ENCODE measurements at regions not wholly inside any gene's neighbourhood (a gene's known extent, or its start where the extent isn't known, plus 50 kb on each side); places are given as distances from the start of the nearest gene placed in this dataset.

GRCh38 chr21:36555199-36555800, 75.4 kb upstream of the CLDN14 start:
- no peak for DNase-seq (ENCODE audit: low read depth)

DNA sequence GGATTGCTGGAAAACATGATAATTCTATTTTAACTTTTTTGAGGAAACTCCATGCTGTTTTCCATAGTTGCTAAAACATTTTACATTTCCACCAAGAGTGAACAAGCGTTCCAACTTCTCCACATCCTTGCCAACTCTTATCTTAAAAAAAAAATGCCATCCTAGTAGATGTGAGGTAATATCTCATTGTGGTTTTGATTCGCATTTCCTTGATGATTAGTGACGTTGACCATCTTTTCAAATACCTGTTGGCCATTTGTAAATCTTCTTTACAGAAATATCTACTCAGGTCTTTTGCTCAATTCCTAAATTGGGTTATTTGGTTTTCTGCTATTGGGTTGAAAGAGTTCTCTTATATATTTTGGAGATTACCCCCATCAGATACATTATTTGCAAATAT, 77.4 kb upstream of the CLDN14 start:
- no peak for DNase-seq (ENCODE audit: low read depth)

DNA sequence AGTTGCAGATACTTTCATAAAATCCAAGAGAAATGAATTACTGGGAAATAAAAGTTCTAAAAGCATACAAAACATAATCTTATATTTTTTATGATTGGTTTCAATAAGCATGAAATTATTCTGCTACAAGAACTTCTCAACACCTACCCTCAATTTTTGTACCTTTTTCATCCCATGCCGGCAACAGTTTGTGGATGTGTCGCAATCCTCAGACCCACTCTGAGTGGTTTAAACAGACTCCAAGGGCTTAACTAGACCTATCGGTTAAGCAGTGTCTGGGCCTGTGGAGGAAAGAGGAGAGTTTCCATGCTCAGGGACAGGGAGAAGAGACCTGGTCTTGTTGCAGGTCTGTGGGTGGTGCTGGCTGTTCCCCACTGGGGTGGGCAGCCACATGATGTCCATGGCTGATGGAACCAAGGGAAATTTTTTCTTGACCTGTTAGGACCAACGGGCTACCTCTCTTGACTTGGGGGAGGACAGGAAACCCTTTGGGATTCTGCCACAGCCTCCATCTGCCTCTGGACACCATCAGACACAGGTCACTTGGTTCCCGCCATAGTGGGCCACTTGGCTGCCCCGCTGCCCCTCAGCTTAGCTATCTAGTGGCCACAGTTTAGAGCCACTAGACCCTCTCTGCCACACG, 81.1 kb upstream of the CLDN14 start:
- no peak for DNase-seq (ENCODE audit: low read depth)

DNA sequence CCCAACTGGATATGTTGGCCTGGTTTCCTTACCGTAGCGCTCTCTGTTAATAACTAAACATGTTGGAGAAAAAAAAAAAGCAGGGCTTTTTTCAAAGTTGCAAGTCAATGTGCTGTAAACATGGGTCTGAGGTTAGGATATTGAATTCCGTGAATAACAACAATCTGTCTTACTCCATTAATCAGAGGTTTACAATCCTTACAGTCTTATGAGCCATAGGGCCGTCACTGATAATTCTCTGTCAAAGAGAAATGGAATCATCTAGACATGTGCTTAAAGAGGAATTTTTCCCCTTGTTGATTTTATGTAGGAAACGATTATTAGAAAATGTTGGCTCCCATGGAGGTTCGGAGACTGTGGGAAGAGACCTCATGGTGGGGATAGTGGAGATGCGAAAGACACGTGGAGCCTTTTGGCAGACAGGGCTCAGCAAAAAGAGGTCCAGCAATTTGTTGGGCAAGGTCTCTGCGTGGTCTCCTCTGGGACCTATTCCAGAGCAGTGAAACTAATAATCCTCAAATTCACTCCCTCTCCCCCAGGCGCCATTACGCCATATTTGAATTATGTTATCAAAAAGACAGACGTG, 83.5 kb upstream of the CLDN14 start:
- no peak for DNase-seq (ENCODE audit: low read depth)

DNA sequence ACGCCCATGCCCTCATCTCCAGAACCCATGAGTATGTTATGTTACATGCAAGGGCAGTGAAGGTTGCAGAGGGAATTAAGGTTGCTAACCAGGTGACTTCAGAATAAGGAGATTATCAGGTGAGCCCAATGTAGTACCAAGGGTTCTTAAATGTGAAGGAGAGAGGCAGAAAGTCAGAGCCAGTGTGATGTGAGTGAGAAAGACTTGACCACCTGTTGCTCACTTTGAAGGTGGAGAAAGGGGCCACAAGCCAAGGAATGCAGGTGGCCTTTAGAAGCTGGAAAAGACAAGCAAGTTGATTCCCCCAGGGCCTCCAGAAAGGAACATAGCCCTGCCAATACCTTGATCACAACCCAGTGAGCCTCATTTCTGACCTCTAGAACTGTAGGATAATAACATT, 84.7 kb upstream of the CLDN14 start:
- DNase-seq (ENCODE audit: low read depth): no peak

DNA sequence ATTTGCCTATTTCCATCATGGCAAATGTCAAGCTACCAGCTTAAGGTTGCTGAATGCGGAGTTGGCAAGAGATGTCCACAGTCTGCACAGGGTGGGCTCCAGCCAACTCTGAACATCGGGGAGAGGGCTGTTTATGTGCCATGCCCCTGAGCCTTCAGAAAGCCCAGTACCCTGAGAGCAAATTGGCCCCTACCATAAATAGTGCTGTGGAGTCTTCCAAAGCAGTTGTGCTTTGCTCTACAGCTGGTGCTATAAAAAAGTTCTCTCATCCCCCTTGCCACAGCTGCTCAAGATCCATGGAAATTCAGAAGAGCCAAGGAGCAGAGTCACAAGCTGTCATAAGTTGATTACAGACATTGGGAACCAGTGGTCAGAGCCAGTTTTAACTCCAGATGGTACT, 85.6 kb upstream of the CLDN14 start:
- DNase-seq (ENCODE audit: low read depth): no peak

- no peak for DNase-seq (ENCODE audit: low read depth)
Measured at GRCh38 chr21:36566644-36567043, 86.7 kb upstream of the CLDN14 start.

- DNase-seq (ENCODE audit: low read depth): no peak
Measured at GRCh38 chr21:36567216-36567885, 87.4 kb upstream of the CLDN14 start.

- DNase-seq (ENCODE audit: low read depth): no peak
Measured at GRCh38 chr21:36569511-36569910, 89.6 kb upstream of the CLDN14 start.

GRCh38 chr21:36571556-36571955, 91.6 kb upstream of the CLDN14 start:
- DNase-seq (ENCODE audit: low read depth): no peak

DNA sequence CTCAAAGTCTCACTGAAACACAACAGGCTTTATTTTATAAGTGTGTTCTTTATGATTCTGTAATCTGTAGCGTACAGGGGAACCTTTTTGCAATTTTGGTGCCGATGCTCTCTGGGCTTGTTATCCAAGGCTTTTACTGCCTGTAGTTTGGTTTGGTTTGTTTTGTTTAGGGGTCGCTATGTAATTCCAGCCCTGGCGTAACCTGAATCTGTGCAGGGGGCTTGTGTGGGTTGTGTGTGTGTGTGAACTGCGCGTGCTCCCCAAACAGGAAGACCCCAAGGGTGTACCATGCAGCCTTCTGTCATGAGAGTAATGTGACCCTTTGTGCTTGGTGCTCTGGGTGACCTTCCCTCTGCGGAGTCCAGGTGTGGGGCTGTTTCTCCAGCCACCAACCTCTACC, 92.1 kb upstream of the CLDN14 start:
- DNase-seq (ENCODE audit: low read depth): no peak

DNA sequence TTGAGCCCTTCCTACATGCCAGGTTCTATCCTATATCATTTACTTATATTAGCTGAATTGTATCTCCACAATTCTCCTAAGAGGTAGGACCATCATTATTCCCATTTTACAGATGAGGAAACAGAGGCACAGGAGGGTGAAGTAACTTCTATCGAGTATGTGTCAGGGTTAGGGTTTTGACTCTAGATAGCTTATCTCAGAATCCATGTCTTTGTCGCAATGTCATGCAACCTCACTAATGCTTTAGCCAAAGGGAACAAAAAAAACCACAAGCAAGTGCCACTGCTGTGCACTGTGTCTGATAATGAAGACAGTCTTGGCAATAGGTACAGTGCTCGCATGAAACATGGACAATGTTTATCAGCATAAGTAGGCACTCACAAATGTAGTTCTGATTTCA, 95.4 kb upstream of the CLDN14 start:
- DNase-seq (ENCODE audit: low read depth): no peak

- no peak for DNase-seq (ENCODE audit: low read depth)
Measured at GRCh38 chr21:36576441-36576840, 96.5 kb upstream of the CLDN14 start.

- no peak for DNase-seq (ENCODE audit: low read depth)
Measured at GRCh38 chr21:36579898-36580297, 100.0 kb upstream of the CLDN14 start.

- DNase-seq (ENCODE audit: low read depth): no peak
Measured at GRCh38 chr21:36582271-36582670, 102.3 kb upstream of the CLDN14 start.

GRCh38 chr21:36583591-36583990, 103.7 kb upstream of the CLDN14 start:
- no peak for DNase-seq (ENCODE audit: low read depth)

DNA sequence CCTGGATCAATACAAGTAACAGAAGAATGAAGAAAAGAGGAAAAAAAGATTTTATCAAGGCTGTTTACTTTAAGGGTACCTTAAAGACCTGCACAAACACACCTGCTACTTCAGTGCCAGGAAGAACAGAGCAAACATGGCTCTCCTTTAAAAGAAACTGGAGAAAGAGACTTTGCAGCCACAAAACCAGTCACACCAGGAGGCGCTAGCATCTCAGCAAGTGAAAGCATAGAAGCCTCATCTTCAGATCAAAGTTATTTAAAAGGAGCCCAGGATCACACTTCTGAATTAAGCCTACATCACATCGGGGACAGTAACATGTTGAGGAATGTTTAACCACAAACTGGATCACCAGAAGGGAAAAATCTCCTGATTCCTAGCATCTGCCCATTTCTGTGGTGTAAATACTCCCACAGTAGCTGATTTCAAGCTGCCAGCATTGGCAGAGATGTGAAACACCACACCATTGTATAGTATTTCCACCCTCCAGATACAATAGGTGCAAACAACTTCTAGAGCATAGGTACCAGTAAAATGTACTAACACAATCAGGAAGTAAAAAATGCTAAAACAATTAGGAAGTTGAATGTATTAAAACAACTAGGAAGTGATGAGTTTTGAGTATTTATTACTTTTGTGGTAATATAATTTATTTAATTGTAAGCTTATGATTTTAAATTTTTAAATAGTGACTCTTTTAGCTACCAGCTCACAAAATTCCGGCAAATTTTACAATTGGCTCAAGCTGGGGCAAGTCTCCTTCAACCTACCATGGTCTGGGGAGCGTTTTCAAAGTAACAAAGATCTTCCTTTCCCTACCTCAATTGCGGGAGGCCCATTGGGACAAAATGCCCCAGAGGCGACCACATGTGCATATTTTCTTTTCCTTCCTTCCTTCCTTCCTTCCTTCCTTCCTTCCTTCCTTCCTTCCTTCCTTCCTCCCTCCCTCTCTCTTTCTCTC, 105.3 kb upstream of the CLDN14 start:
- no peak for DNase-seq (ENCODE audit: low read depth)

DNA sequence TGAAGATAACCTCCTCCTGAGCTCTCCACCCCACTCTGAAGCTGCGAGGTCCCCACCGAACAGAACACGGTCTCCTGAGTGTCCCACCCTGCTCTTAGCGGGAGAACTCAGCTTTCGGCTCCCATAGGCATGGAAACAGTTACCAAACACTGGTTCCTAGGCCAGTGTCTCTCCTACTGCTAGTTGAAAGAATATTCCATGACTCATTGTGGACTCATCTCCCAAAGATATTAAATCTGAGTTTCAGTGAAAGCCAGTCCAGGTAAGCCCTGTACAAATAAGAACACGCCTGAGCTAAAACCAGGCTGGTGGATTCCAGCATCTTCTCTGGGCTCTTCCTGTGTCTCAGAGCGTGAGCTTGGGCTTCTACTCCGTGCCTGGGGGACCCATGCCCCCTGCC, 107.5 kb upstream of the CLDN14 start:
- no peak for DNase-seq (ENCODE audit: low read depth)

GRCh38 chr21:36589352-36589971, 109.5 kb upstream of the SIM2 start:
- no peak for DNase-seq (ENCODE audit: low read depth)

- DNase-seq (ENCODE audit: low read depth): no peak
Measured at GRCh38 chr21:36591326-36591970, 107.5 kb upstream of the SIM2 start.

DNA sequence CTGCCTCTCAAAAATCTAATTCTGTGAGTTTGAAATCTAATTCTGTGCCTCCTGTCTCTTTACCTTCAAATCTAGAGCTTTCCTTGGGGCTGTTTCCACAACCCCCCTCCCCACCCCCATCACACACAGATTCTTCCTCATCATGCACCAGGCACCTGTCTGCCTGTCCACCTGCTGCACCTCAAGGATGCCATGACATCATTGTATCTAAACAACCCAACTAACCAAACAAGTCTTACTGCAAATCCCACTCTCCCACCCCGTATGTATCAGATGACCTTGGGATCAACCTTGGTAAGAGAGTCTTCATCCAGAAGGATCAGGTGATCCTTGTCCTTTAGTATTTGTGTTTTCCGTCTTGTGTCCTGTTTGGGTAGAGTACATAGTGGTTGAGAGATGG, 102.7 kb upstream of the SIM2 start:
- no peak for DNase-seq (ENCODE audit: low read depth)
